ENCODE measurements at regions not wholly inside any gene's neighbourhood (a gene's known extent, or its start where the extent isn't known, plus 50 kb on each side); places are given as distances from the start of the nearest gene placed in this dataset.
"Not testable (repeated sequence)": the region's sequence is repeated elsewhere in the genome, so short reads cannot be mapped to it uniquely, and the experiment has no call there.

- BruUV-seq (replicated peaks); ATAC-seq (ENCODE audit: low read depth): not testable (repeated sequence)
These were observed 2787.6 kb downstream of the RPIA start for GRCh38 chr2:91478851-91479718.

GRCh38 chr2:91485226-91485625 is 2793.8 kb downstream of the RPIA start:
- BruUV-seq (replicated peaks); H3K4ac ChIP-seq (ENCODE audit: low read depth, low read length); H3K9ac ChIP-seq (ENCODE audit: low read depth, low read length); H4K5ac ChIP-seq (ENCODE audit: low read depth, low read length); H3K4me1 ChIP-seq (ENCODE audit: control insufficient read depth, insufficient read depth, low read length); H3K36me3 ChIP-seq (ENCODE audit: control insufficient read depth, insufficient read depth, low read length); H2BK20ac ChIP-seq (ENCODE audit: low read depth, low read length); H3K4me3 ChIP-seq (ENCODE audit: insufficient read depth, low read depth, low read length); H2BK15ac ChIP-seq (ENCODE audit: low read depth, low read length); H3K27me3 ChIP-seq (ENCODE audit: control insufficient read depth, insufficient read depth, low read length); POLR2A ChIA-PET (ENCODE audit: unreplicated experiment); intact Hi-C loops (cut with micrococcal nuclease); H3K14ac ChIP-seq (replicated peaks; ENCODE audit: low read depth, low read length); H3K27ac ChIP-seq (ENCODE audit: insufficient read depth, low read length); H4K20me1 ChIP-seq (ENCODE audit: insufficient read depth, low read length); H3K18ac ChIP-seq (ENCODE audit: low read depth, low read length); in situ Hi-C loops (cut with MboI; ENCODE audit: low sequenced_read_pairs); H2AK5ac ChIP-seq (ENCODE audit: low read depth, low read length); H3K4me2 ChIP-seq (ENCODE audit: low read depth, low read length); H3K9me1 ChIP-seq (ENCODE audit: insufficient read depth, low read length); H4K91ac ChIP-seq (ENCODE audit: insufficient read depth, low read depth, low read length); H3K23ac ChIP-seq (ENCODE audit: low read depth, low read length); H3K56ac ChIP-seq (ENCODE audit: extremely low read depth, insufficient read depth, low read length); ATAC-seq (ENCODE audit: low read depth); H4K8ac ChIP-seq (ENCODE audit: low read depth in 2 of 2, low read length in 2 of 2); H2BK5ac ChIP-seq (ENCODE audit: low read depth, low read length, poor library complexity, severe bottlenecking); DNase-seq; H3K9me3 ChIP-seq (ENCODE audit: control insufficient read depth, insufficient read depth, low read length); H2BK120ac ChIP-seq (ENCODE audit: low read depth, low read length); H3K79me1 ChIP-seq (ENCODE audit: low read depth in 1 of 2, low read length in 2 of 2); H2AFZ ChIP-seq (replicated peaks; ENCODE audit: low read length, poor library complexity); CTCF ChIA-PET; H2AK9ac ChIP-seq (replicated peaks; ENCODE audit: low read depth, low read length, poor library complexity); dilution Hi-C loops (cut with HindIII; ENCODE audit: low sequenced_read_pairs, unreplicated experiment): not testable (repeated sequence)
- no CpG with 5 or more reads among the region's 4 CpGs for whole genome bisulfite sequencing, 2 experiments (ENCODE audit: extremely low coverage in 2 of 2, insufficient read length in 1 of 2)

More at GRCh38 chr2:91478851-91479718, 2787.6 kb downstream of the RPIA start:
- H3K4me3 ChIP-seq (ENCODE audit: insufficient read depth, low read depth, low read length); H3K27ac ChIP-seq (ENCODE audit: insufficient read depth, low read length); H4K8ac ChIP-seq (ENCODE audit: low read depth in 2 of 2, low read length in 2 of 2); H3K36me3 ChIP-seq (ENCODE audit: control insufficient read depth, insufficient read depth, low read length); H3K23ac ChIP-seq (ENCODE audit: low read depth, low read length); DNase-seq; H2AK5ac ChIP-seq (ENCODE audit: low read depth, low read length); H3K18ac ChIP-seq (ENCODE audit: low read depth, low read length); H2AFZ ChIP-seq (replicated peaks; ENCODE audit: low read length, poor library complexity); H2BK20ac ChIP-seq (ENCODE audit: low read depth, low read length); H3K4ac ChIP-seq (ENCODE audit: low read depth, low read length); H2AK9ac ChIP-seq (replicated peaks; ENCODE audit: low read depth, low read length, poor library complexity); H3K56ac ChIP-seq (ENCODE audit: extremely low read depth, insufficient read depth, low read length); H3K4me1 ChIP-seq (ENCODE audit: control insufficient read depth, insufficient read depth, low read length); H2BK5ac ChIP-seq (ENCODE audit: low read depth, low read length, poor library complexity, severe bottlenecking); H4K91ac ChIP-seq (ENCODE audit: insufficient read depth, low read depth, low read length); in situ Hi-C loops (cut with MboI; ENCODE audit: low sequenced_read_pairs); dilution Hi-C loops (cut with HindIII; ENCODE audit: low sequenced_read_pairs, unreplicated experiment); H4K5ac ChIP-seq (ENCODE audit: low read depth, low read length); H3K9me1 ChIP-seq (ENCODE audit: insufficient read depth, low read length); H3K14ac ChIP-seq (replicated peaks; ENCODE audit: low read depth, low read length); H3K9ac ChIP-seq (ENCODE audit: low read depth, low read length); H4K20me1 ChIP-seq (ENCODE audit: insufficient read depth, low read length); intact Hi-C loops (cut with micrococcal nuclease); CTCF ChIA-PET; H3K9me3 ChIP-seq (ENCODE audit: control insufficient read depth, insufficient read depth, low read length); POLR2A ChIA-PET (ENCODE audit: unreplicated experiment); H2BK15ac ChIP-seq (ENCODE audit: low read depth, low read length); H2BK120ac ChIP-seq (ENCODE audit: low read depth, low read length); H3K79me1 ChIP-seq (ENCODE audit: low read depth in 1 of 2, low read length in 2 of 2): not testable (repeated sequence)
- Histone ChIP-seq H3K27me3 (ENCODE audit: control insufficient read depth, insufficient read depth, low read length) (peaks cover 16% of the 10 kb centered on the region), H3K4me2 (ENCODE audit: low read depth, low read length) (peak overlapping the region; percentile 54; the same call in 1 of the 2 replicates)
- 3% methylated on average over 21 of the region's 70 CpGs; no CpG with 5 or more reads in 1 of the 2 experiments for WGBS, 2 experiments (ENCODE audit: extremely low coverage in 2 of 2, insufficient read length in 1 of 2)

Measured in IMR-90 (cell line).